DOHH2 (cell line): ENCODE measurements at regions not wholly inside any gene's neighbourhood (a gene's known extent, or its start where the extent isn't known, plus 50 kb on each side); places are given as distances from the start of the nearest gene placed in this dataset.

Source experiments
- EZH2phosphoT487 ChIP-seq: fragments of 200-600 bp; sonication (generic); IDR thresholded peaks from 2 replicates; pipeline ENCODE4 v1.6.1; 2017; ENCODE audit warnings: borderline replicate concordance, mild to moderate bottlenecking, antibody characterized with exemption, low read length, moderate library complexity, mixed read lengths
- TF ChIP-seq, protein P1 (sequence below): fragments of 200-600 bp; sonication (generic); IDR thresholded peaks from one replicate; pipeline ENCODE4 v1.5.1; 2014; ENCODE audit warnings: antibody characterized with exemption, mild to moderate bottlenecking, low read depth, low read length; ENCODE audit not compliant: poor library complexity, severe bottlenecking

DNA sequence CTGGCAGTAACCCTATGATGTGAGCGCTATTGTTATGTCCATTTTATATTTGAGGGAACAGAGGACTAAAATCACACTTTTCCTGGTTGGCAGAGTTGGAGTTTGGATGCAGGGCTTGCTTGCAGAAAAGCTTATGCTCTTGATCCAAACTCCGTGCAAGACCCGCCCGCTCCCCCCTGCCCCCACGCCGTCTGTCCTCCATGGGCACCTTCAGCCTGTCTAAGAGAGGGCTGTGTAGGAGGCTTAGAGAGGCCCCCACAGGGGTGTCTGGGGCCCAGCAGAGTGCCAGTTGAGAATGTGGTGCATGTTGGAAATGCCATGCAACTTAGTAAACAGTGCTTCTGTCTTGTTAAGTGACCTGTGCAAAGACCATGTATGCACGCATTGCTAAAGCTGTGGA, 170.5 kb upstream of the NPY start:
- TF ChIP-seq, protein P1, sequence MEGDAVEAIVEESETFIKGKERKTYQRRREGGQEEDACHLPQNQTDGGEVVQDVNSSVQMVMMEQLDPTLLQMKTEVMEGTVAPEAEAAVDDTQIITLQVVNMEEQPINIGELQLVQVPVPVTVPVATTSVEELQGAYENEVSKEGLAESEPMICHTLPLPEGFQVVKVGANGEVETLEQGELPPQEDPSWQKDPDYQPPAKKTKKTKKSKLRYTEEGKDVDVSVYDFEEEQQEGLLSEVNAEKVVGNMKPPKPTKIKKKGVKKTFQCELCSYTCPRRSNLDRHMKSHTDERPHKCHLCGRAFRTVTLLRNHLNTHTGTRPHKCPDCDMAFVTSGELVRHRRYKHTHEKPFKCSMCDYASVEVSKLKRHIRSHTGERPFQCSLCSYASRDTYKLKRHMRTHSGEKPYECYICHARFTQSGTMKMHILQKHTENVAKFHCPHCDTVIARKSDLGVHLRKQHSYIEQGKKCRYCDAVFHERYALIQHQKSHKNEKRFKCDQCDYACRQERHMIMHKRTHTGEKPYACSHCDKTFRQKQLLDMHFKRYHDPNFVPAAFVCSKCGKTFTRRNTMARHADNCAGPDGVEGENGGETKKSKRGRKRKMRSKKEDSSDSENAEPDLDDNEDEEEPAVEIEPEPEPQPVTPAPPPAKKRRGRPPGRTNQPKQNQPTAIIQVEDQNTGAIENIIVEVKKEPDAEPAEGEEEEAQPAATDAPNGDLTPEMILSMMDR: no peak
- TF ChIP-seq EZH2phosphoT487: no peak
